BJ (cell line): ENCODE measurements at regions not wholly inside any gene's neighbourhood (a gene's known extent, or its start where the extent isn't known, plus 50 kb on each side); places are given as distances from the start of the nearest gene placed in this dataset.

ENCODE experiments used
- CTCF ChIA-PET: fragments of 350-600 bp; formaldehyde crosslinking; extraction: SDS; loops from one replicate; lab custom pipeline; 2021; ENCODE audit warnings: antibody characterized with exemption, inconsistent platforms; lab: Yijun Ruan, JAX
- POLR2A ChIA-PET: fragments of 300-600 bp; sonication (Branson Sonifier 250); formaldehyde crosslinking; extraction: SDS; loops from one replicate; lab custom pipeline; 2021; ENCODE audit warnings: antibody characterized with exemption; lab: Charles Lee
- DNase-seq: peaks from one replicate; pipeline ENCODE4 v3.0.0-alpha.2; 2011; ENCODE audit warnings: low read depth
- H3K27me3 ChIP-seq: 2 replicates; pipeline ENCODE4 v1.6.0; 2011; ENCODE audit warnings: low read length; ENCODE audit not compliant: control insufficient read depth, insufficient read depth
- H3K36me3 ChIP-seq: 2 replicates; pipeline ENCODE4 v1.5.1; 2011; ENCODE audit warnings: low read length; ENCODE audit not compliant: control insufficient read depth, insufficient read depth
- H3K4me3 ChIP-seq: 2 replicates; pipeline ENCODE4 v1.5.1; 2011; ENCODE audit warnings: low read depth, mild to moderate bottlenecking, control low read depth, low read length
- CTCF ChIP-seq: IDR thresholded peaks from 2 replicates; pipeline ENCODE4 v1.5.1; 2011; ENCODE audit warnings: low read depth, mild to moderate bottlenecking, control low read depth, inconsistent platforms, low read length, moderate library complexity; ENCODE audit not compliant: insufficient read depth

GRCh38 chr4:14752341-14753046, 249.8 kb upstream of the CPEB2 start:
- Histone ChIP-seq H3K27me3 (no peaks in the 10 kb centered on the region), H3K36me3 (no peaks in the 10 kb centered on the region), H3K4me3 (no peak overlapping the region)
- TF ChIP-seq CTCF: no peak
- CTCF ChIA-PET: no interaction called here
- no peak for DNase-seq
- POLR2A ChIA-PET: no interaction called here

DNA sequence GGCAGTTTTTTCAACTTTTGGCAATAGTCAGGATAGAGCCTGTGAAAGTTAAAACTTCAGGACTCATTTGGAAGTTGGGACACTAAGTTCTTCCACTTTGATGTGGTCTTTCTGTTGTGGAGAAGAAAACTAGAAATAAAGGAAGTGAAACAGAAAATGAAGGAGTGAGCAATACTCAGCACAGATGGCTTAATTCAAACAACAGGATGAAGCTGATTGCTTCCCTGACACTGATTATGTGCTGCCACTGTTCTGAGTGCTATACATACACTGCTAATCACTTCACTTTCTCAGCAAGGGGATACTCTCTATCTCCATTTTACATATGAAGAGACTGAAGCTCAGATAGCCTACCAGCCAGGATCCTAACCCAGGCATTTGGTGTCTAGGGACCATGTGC, 235.1 kb upstream of the CPEB2 start:
- Histone ChIP-seq H3K4me3 (no peak overlapping the region), H3K36me3 (no peaks in the 10 kb centered on the region), H3K27me3 (no peaks in the 10 kb centered on the region)
- ChIA-PET CTCF (interaction anchor here (0.5 kb wide), 1 partner anchor 107 kb away, joined by 3 read pairs; no protein-coding TSS in a partner anchor), POLR2A (no interaction called here)
- no peak for TF ChIP-seq CTCF
- no peak for DNase-seq

- Histone ChIP-seq H3K36me3 (no peaks in the 10 kb centered on the region), H3K27me3 (no peaks in the 10 kb centered on the region), H3K4me3 (no peak overlapping the region)
- ChIA-PET CTCF (no interaction called here), POLR2A (no interaction called here)
- TF ChIP-seq CTCF: no peak
- DNase-seq: no peak
Observed at GRCh38 chr4:14768449-14768848, 233.8 kb upstream of the CPEB2 start.

GRCh38 chr4:14769993-14770392, 232.3 kb upstream of the CPEB2 start:
- DNase-seq: no peak
- POLR2A ChIA-PET: no interaction called here
- CTCF ChIA-PET: interaction anchor here (0.6 to 1.0 kb wide), 2 partner anchors 9 to 85 kb away, joined by 3 read pairs; no protein-coding TSS in a partner anchor
- no peak overlapping the region for H3K4me3 ChIP-seq
- no peak for TF ChIP-seq CTCF
- no peaks in the 10 kb centered on the region for H3K36me3 ChIP-seq
- H3K27me3 ChIP-seq: no peaks in the 10 kb centered on the region

DNA sequence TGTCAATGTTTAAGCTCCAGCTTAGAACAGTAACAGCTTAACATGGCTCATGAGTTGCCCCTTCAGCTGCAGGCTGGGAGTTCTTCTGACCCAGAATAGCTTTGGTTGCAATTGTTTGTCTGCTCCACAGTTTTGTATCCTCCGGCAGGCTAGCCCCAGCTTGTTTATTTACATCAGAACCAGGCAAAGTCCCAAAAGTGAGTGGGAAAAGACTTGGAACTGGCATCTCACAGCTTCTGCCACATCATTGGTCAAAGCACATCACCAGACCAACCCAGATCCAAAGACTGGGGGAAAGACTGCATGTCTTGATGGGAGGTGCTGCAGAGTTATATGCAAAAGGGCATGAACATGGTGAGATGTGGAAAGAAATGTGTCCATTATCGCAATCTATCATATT, 231.2 kb upstream of the CPEB2 start:
- DNase-seq: no peak
- H3K36me3 ChIP-seq: no peaks in the 10 kb centered on the region
- TF ChIP-seq CTCF: no peak
- H3K27me3 ChIP-seq: no peaks in the 10 kb centered on the region
- CTCF ChIA-PET: interaction anchor here (1.0 kb wide), 2 partner anchors 17 to 19 kb away, joined by 3 to 5 read pairs; no protein-coding TSS in a partner anchor
- H3K4me3 ChIP-seq: no peak overlapping the region
- POLR2A ChIA-PET: no interaction called here
